GM23248 (cell line): ENCODE measurements at regions not wholly inside any gene's neighbourhood (a gene's known extent, or its start where the extent isn't known, plus 50 kb on each side); places are given as distances from the start of the nearest gene placed in this dataset.

Source experiments
- EZH2 ChIP-seq: fragments of 200-600 bp; sonication (generic); IDR thresholded peaks from 2 replicates; pipeline ENCODE4 v1.6.1; 2018; ENCODE audit warnings: antibody characterized with exemption, mild to moderate bottlenecking; ENCODE audit not compliant: insufficient read depth, poor library complexity, severe bottlenecking
- EZH2phosphoT487 ChIP-seq: fragments of 200-600 bp; sonication (generic); IDR thresholded peaks from 2 replicates; pipeline ENCODE4 v1.6.1; 2018; ENCODE audit warnings: antibody characterized with exemption, moderate library complexity, mild to moderate bottlenecking, low read depth; ENCODE audit not compliant: insufficient read depth

DNA sequence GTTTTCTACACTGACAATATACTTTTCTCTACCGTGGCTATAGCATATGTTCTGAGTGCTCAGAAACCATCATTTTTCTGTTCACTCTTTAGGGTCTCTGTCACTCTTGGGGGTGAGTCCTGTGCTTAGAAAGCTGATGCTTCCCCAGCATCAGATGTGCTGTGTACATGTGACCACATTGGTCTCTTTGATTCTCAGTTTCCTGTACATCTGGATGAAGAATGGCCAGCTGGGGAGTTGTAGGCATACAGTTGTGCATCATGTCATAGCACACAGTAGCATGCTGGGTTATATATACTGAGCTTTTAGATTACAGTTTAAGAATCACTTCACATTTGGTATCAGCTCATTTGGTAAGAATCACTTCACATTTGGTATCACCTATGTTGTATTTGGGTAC lies 238.6 kb upstream of the PREP start:
- TF ChIP-seq EZH2 (no peak), EZH2phosphoT487 (no peak)
